ENCODE measurements at regions not wholly inside any gene's neighbourhood (a gene's known extent, or its start where the extent isn't known, plus 50 kb on each side); places are given as distances from the start of the nearest gene placed in this dataset.

- Mint-ChIP-seq H3K27ac (no peak overlapping the region), H3K27me3 (ENCODE audit: insufficient read depth, low read depth, poor library complexity) (no peaks in the 10 kb centered on the region), H3K36me3 (ENCODE audit: low read depth) (no peaks in the 10 kb centered on the region), H3K9me3 (no peaks in the 10 kb centered on the region), H3K4me1 (peaks cover 2% of the 10 kb centered on the region; the same call in 1 of the 3 replicates), H3K4me3 (no peak overlapping the region)
- Histone ChIP-seq H3K27me3 (ENCODE audit: insufficient read depth) (no peaks in the 10 kb centered on the region), H3F3A (replicated peaks; ENCODE audit: low read depth) (no peaks in the 10 kb centered on the region), H3K27ac (ENCODE audit: low read depth) (no peak overlapping the region), H2AFZ (no peak overlapping the region), H3K4me3 (no peak overlapping the region), H4K20me1 (replicated peaks; ENCODE audit: insufficient read depth) (no peaks in the 10 kb centered on the region), H3K4me1 (ENCODE audit: insufficient read depth) (peaks cover 9% of the 10 kb centered on the region), H3K9me2 (ENCODE audit: insufficient read depth) (no peaks in the 10 kb centered on the region; the same call in 1 of the 2 replicates), H3K4me2 (no peak overlapping the region), H3K79me2 (replicated peaks; ENCODE audit: insufficient read depth) (no peaks in the 10 kb centered on the region), H3K36me3 (ENCODE audit: insufficient read depth) (no peaks in the 10 kb centered on the region)
- no peak for DNase-seq (ENCODE audit: low spot score)
- ATAC-seq, result no peak
- TF ChIP-seq CREB1 (CRISPR knock-in tag; IDR thresholded peaks at IDR 0.05; ENCODE audit: low read depth), result no peak
- TF ChIP-seq NANOG (IDR thresholded peaks at IDR 0.05; ENCODE audit: borderline replicate concordance), result no peak
- TF ChIP-seq ZNF114 (CRISPR knock-in tag; IDR thresholded peaks at IDR 0.05), result no peak
- no peak for TF ChIP-seq REST (IDR thresholded peaks at IDR 0.05; ENCODE audit: unreplicated experiment)
- TF ChIP-seq EZH2 (IDR thresholded peaks at IDR 0.05; ENCODE audit: low read depth, unreplicated experiment), result no peak
- TF ChIP-seq JUNB (IDR thresholded peaks at IDR 0.05; ENCODE audit: unreplicated experiment), result no peak
- TF ChIP-seq CTCF (conservative IDR thresholded peaks at IDR 0.05; ENCODE audit: low read depth in 2 of 2), result no peak
- no peak for TF ChIP-seq ZNF331 (CRISPR knock-in tag; IDR thresholded peaks at IDR 0.05; ENCODE audit: low read depth)
- no peak for TF ChIP-seq STAT1 (IDR thresholded peaks at IDR 0.05; ENCODE audit: unreplicated experiment)
- TF ChIP-seq ETS1 (IDR thresholded peaks at IDR 0.05), result no peak
- TF ChIP-seq EZH2phosphoT487 (IDR thresholded peaks at IDR 0.05; ENCODE audit: unreplicated experiment), result no peak
- TF ChIP-seq ZNF462 (CRISPR knock-in tag; IDR thresholded peaks at IDR 0.05), result no peak
- TF ChIP-seq POLR2AphosphoS5 (IDR thresholded peaks at IDR 0.05; ENCODE audit: low read depth), result no peak
These were observed 332.0 kb downstream of the TMEM161B start for GRCh38 chr5:87936667-87937066.

All from GM23338 (cell line).